ENCODE measurements at regions not wholly inside any gene's neighbourhood (a gene's known extent, or its start where the extent isn't known, plus 50 kb on each side); places are given as distances from the start of the nearest gene placed in this dataset.

GRCh38 chr7:132009778-132010177 is 453.4 kb upstream of the PODXL start:
- Histone ChIP-seq H3K4me3 (no peak overlapping the region), H3K27ac (no peak overlapping the region), H3K9me3 (peaks cover 22% of the 10 kb centered on the region), H3K4me2 (no peak overlapping the region), H3K4me1 (peaks cover 3% of the 10 kb centered on the region; the same call in 1 of the 3 replicates)
- ATAC-seq (no peak), DNase-seq (ENCODE audit: low read depth in 1 of 2, low spot score in 1 of 2) (peak in 1 of 2 experiments; percentile 31), FAIRE-seq (no peak)
- 61% methylated on average over 3 of the region's 4 CpGs for whole genome bisulfite sequencing (ENCODE audit: missing lambda C conversion rate)
- CTCF ChIA-PET: interaction anchor here (2.2 kb wide), 1 partner anchor 150 kb away, joined by 6 read pairs; no protein-coding TSS in a partner anchor
- TF ChIP-seq BCL3 (IDR thresholded peaks at IDR 0.05): no peak
- TF ChIP-seq HDAC2 (IDR thresholded peaks at IDR 0.05): no peak
- no peak for TF ChIP-seq RARB (CRISPR knock-in tag; IDR thresholded peaks at IDR 0.05)
- no peak for TF ChIP-seq PHF8 (IDR thresholded peaks at IDR 0.05; ENCODE audit: borderline replicate concordance, low read depth)
- no peak for TF ChIP-seq FOXS1 (CRISPR knock-in tag; IDR thresholded peaks at IDR 0.05)
- no peak for TF ChIP-seq GATA3 (IDR thresholded peaks at IDR 0.05; ENCODE audit: borderline replicate concordance)
- TF ChIP-seq ZFP36 (IDR thresholded peaks at IDR 0.05; ENCODE audit: borderline replicate concordance, partially characterized antibody): no peak
- no peak for TF ChIP-seq HOXB13 (CRISPR knock-in tag; IDR thresholded peaks at IDR 0.05; ENCODE audit: low read depth)
- TF ChIP-seq, protein P1, sequence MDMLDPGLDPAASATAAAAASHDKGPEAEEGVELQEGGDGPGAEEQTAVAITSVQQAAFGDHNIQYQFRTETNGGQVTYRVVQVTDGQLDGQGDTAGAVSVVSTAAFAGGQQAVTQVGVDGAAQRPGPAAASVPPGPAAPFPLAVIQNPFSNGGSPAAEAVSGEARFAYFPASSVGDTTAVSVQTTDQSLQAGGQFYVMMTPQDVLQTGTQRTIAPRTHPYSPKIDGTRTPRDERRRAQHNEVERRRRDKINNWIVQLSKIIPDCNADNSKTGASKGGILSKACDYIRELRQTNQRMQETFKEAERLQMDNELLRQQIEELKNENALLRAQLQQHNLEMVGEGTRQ (IDR thresholded peaks at IDR 0.05): no peak
- TF ChIP-seq FOSL2 (IDR thresholded peaks at IDR 0.05): no peak
- TF ChIP-seq FOSL2 (CRISPR knock-in tag; IDR thresholded peaks at IDR 0.05): no peak
- no peak for TF ChIP-seq CHD2 (IDR thresholded peaks at IDR 0.05; ENCODE audit: low read length, partially characterized antibody)
- TF ChIP-seq EP300 (IDR thresholded peaks at IDR 0.05): no peak
- POLR2A ChIA-PET: no interaction called here

- H3K4me1 ChIP-seq: no peaks in the 10 kb centered on the region
- H3K9me3 ChIP-seq: peaks cover 3% of the 10 kb centered on the region; the same call in 1 of the 3 replicates
- FAIRE-seq (no peak), DNase-seq (ENCODE audit: low read depth in 1 of 2, low spot score in 1 of 2) (peak in 1 of 2 experiments; percentile 9), ATAC-seq (peak; percentile 50 to 60; a peak in 4 of 6 replicates)
- WGBS (ENCODE audit: missing lambda C conversion rate): 82% methylated on average over 5 of the region's 5 CpGs
- TF ChIP-seq JUN (IDR thresholded peaks at IDR 0.05) (no peak), RAD21 (conservative IDR thresholded peaks at IDR 0.05 in 1 of 2, IDR thresholded peaks at IDR 0.05 in 1 of 2) (peak in 1 of 2 experiments; percentile 9; a peak in 2 of 5 replicates)
- TF ChIP-seq, protein P1 (IDR thresholded peaks at IDR 0.05): no peak
- POLR2A ChIA-PET: no interaction called here
- H3K27ac ChIP-seq: no peak overlapping the region
- no peak overlapping the region for H3K4me3 ChIP-seq
- no peak overlapping the region for H3K4me2 ChIP-seq
- CTCF ChIA-PET: interaction anchor here (0.7 to 1.4 kb wide), 3 partner anchors 12 to 1340 kb away, joined by 3 to 4 read pairs (median 4); no protein-coding TSS in a partner anchor
These were observed 448.1 kb upstream of the PODXL start for GRCh38 chr7:132004529-132004928.

DNA sequence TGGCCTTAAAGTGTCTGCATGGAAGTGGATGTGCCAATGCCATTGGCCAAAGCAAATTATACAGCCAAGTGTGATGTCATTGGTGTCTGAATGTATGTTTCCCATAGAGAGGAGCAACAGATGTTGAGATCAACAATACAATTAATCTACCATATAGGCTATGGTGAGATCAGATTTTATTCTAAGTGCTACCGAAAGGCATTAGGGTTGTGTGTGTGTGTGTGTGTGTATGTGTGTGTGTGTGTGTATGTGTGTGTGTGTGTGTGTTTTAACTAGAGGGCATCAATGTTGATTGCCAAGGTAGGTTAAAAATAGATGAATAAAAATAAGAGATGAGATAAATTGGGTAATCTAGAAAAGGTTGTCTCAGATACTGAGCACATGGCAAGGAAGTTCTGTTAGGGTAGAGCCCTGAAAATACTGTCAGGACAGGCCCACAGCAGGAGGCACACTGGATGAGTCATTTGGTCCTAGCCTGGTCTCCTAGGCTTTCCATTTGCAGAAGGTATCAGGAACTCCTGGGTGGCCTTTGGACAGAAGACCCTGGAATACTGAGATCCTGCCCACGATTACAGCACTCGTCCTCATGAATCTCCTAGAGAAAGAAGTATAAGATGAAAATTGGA is 446.0 kb upstream of the PODXL start:
- Histone ChIP-seq H3K9me3 (no peaks in the 10 kb centered on the region), H3K27ac (no peak overlapping the region), H3K4me1 (no peaks in the 10 kb centered on the region), H3K4me2 (no peak overlapping the region), H3K4me3 (no peak overlapping the region)
- ATAC-seq (no peak), FAIRE-seq (no peak), DNase-seq (ENCODE audit: low read depth in 1 of 2, low spot score in 1 of 2) (peak in 1 of 2 experiments; percentile 15)
- TF ChIP-seq CHD2 (IDR thresholded peaks at IDR 0.05; ENCODE audit: low read length, partially characterized antibody) (no peak), KDM5A (IDR thresholded peaks at IDR 0.05) (no peak), ZNF302 (CRISPR knock-in tag; IDR thresholded peaks at IDR 0.05) (no peak), RNF2 (IDR thresholded peaks at IDR 0.05; ENCODE audit: borderline replicate concordance, low read depth) (no peak), TP53 (CRISPR knock-in tag; IDR thresholded peaks at IDR 0.05) (no peak), JUN (IDR thresholded peaks at IDR 0.05) (no peak), CBX2 (IDR thresholded peaks at IDR 0.05; ENCODE audit: borderline replicate concordance, low read depth) (no peak), HMGXB4 (CRISPR knock-in tag; IDR thresholded peaks at IDR 0.05; ENCODE audit: borderline replicate concordance) (no peak), ZSCAN20 (CRISPR knock-in tag; IDR thresholded peaks at IDR 0.05) (no peak), HOXA7 (CRISPR knock-in tag; IDR thresholded peaks at IDR 0.05) (no peak), HDAC2 (IDR thresholded peaks at IDR 0.05) (no peak)
- 78% methylated on average over 3 of the region's 3 CpGs for WGBS (ENCODE audit: missing lambda C conversion rate)
- ChIA-PET CTCF (no interaction called here), POLR2A (no interaction called here)

Measured in A549 (cell line).